Neural progenitor cell (in vitro differentiated cells): ENCODE measurements at regions not wholly inside any gene's neighbourhood (a gene's known extent, or its start where the extent isn't known, plus 50 kb on each side); places are given as distances from the start of the nearest gene placed in this dataset.
"Not testable (repeated sequence)": the region's sequence is repeated elsewhere in the genome, so short reads cannot be mapped to it uniquely, and the experiment has no call there.

Experiments
- CTCF ChIP-seq: fragments of 200-600 bp; sonication (generic); IDR thresholded peaks from 2 replicates; pipeline ENCODE4 v1.5.1; 2017; ENCODE audit warnings: antibody characterized with exemption, mild to moderate bottlenecking
- EZH2 ChIP-seq: fragments of 200-600 bp; sonication (generic); IDR thresholded peaks from 2 replicates; pipeline ENCODE4 v1.6.1; 2017; ENCODE audit warnings: antibody characterized with exemption, mild to moderate bottlenecking, moderate library complexity
- EZH2phosphoT487 ChIP-seq: fragments of 200-600 bp; sonication (generic); IDR thresholded peaks from 2 replicates; pipeline ENCODE4 v1.6.1; 2017; ENCODE audit warnings: antibody characterized with exemption

- TF ChIP-seq CTCF, EZH2, EZH2phosphoT487: not testable (repeated sequence)
Observed at GRCh38 chr4:3939954-3940591, 173.9 kb downstream of the ADRA2C start.
